ENCODE measurements at regions not wholly inside any gene's neighbourhood (a gene's known extent, or its start where the extent isn't known, plus 50 kb on each side); places are given as distances from the start of the nearest gene placed in this dataset.
"Not testable (repeated sequence)": the region's sequence is repeated elsewhere in the genome, so short reads cannot be mapped to it uniquely, and the experiment has no call there.

- no peak for DNase-seq (ENCODE audit: low spot score)
- intact Hi-C loops (cut with micrococcal nuclease) = no loop called here
- Mint-ChIP-seq H3K36me3 (ENCODE audit: low read depth) (no peaks in the 10 kb centered on the region), H3K4me3 (ENCODE audit: low read depth) (no peak overlapping the region), H3K9me3 (peaks cover 28% of the 10 kb centered on the region), H3K27ac (no peak overlapping the region), H3K4me1 (ENCODE audit: low read depth) (no peaks in the 10 kb centered on the region), H3K27me3 (ENCODE audit: low read depth) (no peaks in the 10 kb centered on the region)
Measured at GRCh38 chr14:48275301-48275700, 599.9 kb upstream of the MDGA2 start.

- Mint-ChIP-seq H3K36me3 (ENCODE audit: low read depth) (no peaks in the 10 kb centered on the region), H3K4me1 (ENCODE audit: low read depth) (no peaks in the 10 kb centered on the region), H3K4me3 (ENCODE audit: low read depth) (no peak overlapping the region), H3K27ac (no peak overlapping the region), H3K27me3 (ENCODE audit: low read depth) (no peaks in the 10 kb centered on the region), H3K9me3 (peaks cover 28% of the 10 kb centered on the region)
- intact Hi-C loops (cut with micrococcal nuclease) = no loop called here
- DNase-seq (ENCODE audit: low spot score) = no peak
Measured at GRCh38 chr14:48274826-48275225, 599.4 kb upstream of the MDGA2 start.

- H3K27ac Mint-ChIP-seq; DNase-seq (ENCODE audit: low spot score); H3K4me1 Mint-ChIP-seq (ENCODE audit: low read depth); H3K27me3 Mint-ChIP-seq (ENCODE audit: low read depth); H3K36me3 Mint-ChIP-seq (ENCODE audit: low read depth); intact Hi-C loops (cut with micrococcal nuclease); H3K4me3 Mint-ChIP-seq (ENCODE audit: low read depth): not testable (repeated sequence)
- H3K9me3 Mint-ChIP-seq = peaks cover 22% of the 10 kb centered on the region
Measured at GRCh38 chr14:48267926-48268325, 592.5 kb upstream of the MDGA2 start.

GRCh38 chr14:48266201-48266600 is 590.8 kb upstream of the MDGA2 start:
- peaks cover 28% of the 10 kb centered on the region for H3K9me3 Mint-ChIP-seq
- H3K27ac Mint-ChIP-seq; H3K27me3 Mint-ChIP-seq (ENCODE audit: low read depth); H3K4me3 Mint-ChIP-seq (ENCODE audit: low read depth); intact Hi-C loops (cut with micrococcal nuclease); H3K36me3 Mint-ChIP-seq (ENCODE audit: low read depth); H3K4me1 Mint-ChIP-seq (ENCODE audit: low read depth); DNase-seq (ENCODE audit: low spot score): not testable (repeated sequence)

GRCh38 chr14:48261436-48261835 is 586.0 kb upstream of the MDGA2 start:
- no peak overlapping the region for H3K4me3 Mint-ChIP-seq (ENCODE audit: low read depth)
- intact Hi-C loops (cut with micrococcal nuclease) = no loop called here
- no peak overlapping the region for H3K27ac Mint-ChIP-seq
- no peaks in the 10 kb centered on the region for H3K4me1 Mint-ChIP-seq (ENCODE audit: low read depth)
- no peaks in the 10 kb centered on the region for H3K27me3 Mint-ChIP-seq (ENCODE audit: low read depth)
- peaks cover 40% of the 10 kb centered on the region for H3K9me3 Mint-ChIP-seq
- DNase-seq (ENCODE audit: low spot score) = no peak
- H3K36me3 Mint-ChIP-seq (ENCODE audit: low read depth) = no peaks in the 10 kb centered on the region

- intact Hi-C loops (cut with micrococcal nuclease); H3K27me3 Mint-ChIP-seq (ENCODE audit: low read depth); H3K36me3 Mint-ChIP-seq (ENCODE audit: low read depth); H3K4me1 Mint-ChIP-seq (ENCODE audit: low read depth); DNase-seq (ENCODE audit: low spot score); H3K4me3 Mint-ChIP-seq (ENCODE audit: low read depth); H3K27ac Mint-ChIP-seq: not testable (repeated sequence)
- peaks cover 33% of the 10 kb centered on the region for H3K9me3 Mint-ChIP-seq
Measured at GRCh38 chr14:48260394-48261295, 585.2 kb upstream of the MDGA2 start.

- H3K27me3 Mint-ChIP-seq (ENCODE audit: low read depth); H3K27ac Mint-ChIP-seq; intact Hi-C loops (cut with micrococcal nuclease); DNase-seq (ENCODE audit: low spot score); H3K4me3 Mint-ChIP-seq (ENCODE audit: low read depth); H3K4me1 Mint-ChIP-seq (ENCODE audit: low read depth); H3K36me3 Mint-ChIP-seq (ENCODE audit: low read depth): not testable (repeated sequence)
- peaks cover 33% of the 10 kb centered on the region for H3K9me3 Mint-ChIP-seq
Measured at GRCh38 chr14:48259876-48260275, 584.5 kb upstream of the MDGA2 start.

GRCh38 chr14:48259232-48259631 is 583.8 kb upstream of the MDGA2 start:
- H3K27me3 Mint-ChIP-seq (ENCODE audit: low read depth); H3K27ac Mint-ChIP-seq; H3K4me3 Mint-ChIP-seq (ENCODE audit: low read depth); H3K36me3 Mint-ChIP-seq (ENCODE audit: low read depth); DNase-seq (ENCODE audit: low spot score); H3K4me1 Mint-ChIP-seq (ENCODE audit: low read depth); intact Hi-C loops (cut with micrococcal nuclease): not testable (repeated sequence)
- peaks cover 36% of the 10 kb centered on the region for H3K9me3 Mint-ChIP-seq

GRCh38 chr14:48258703-48259102 is 583.3 kb upstream of the MDGA2 start:
- not testable (repeated sequence) for H3K4me1 Mint-ChIP-seq (ENCODE audit: low read depth); H3K36me3 Mint-ChIP-seq (ENCODE audit: low read depth)

GRCh38 chr14:48253020-48253419 is 577.6 kb upstream of the MDGA2 start:
- Mint-ChIP-seq H3K4me3 (ENCODE audit: low read depth) (no peak overlapping the region), H3K4me1 (ENCODE audit: low read depth) (no peaks in the 10 kb centered on the region), H3K9me3 (peaks cover 8% of the 10 kb centered on the region), H3K36me3 (ENCODE audit: low read depth) (no peaks in the 10 kb centered on the region), H3K27me3 (ENCODE audit: low read depth) (no peaks in the 10 kb centered on the region), H3K27ac (no peak overlapping the region)
- intact Hi-C loops (cut with micrococcal nuclease) = no loop called here
- no peak for DNase-seq (ENCODE audit: low spot score)

More at GRCh38 chr14:48258703-48259102, 583.3 kb upstream of the MDGA2 start:
- intact Hi-C loops (cut with micrococcal nuclease); H3K27ac Mint-ChIP-seq; H3K27me3 Mint-ChIP-seq (ENCODE audit: low read depth); DNase-seq (ENCODE audit: low spot score); H3K4me3 Mint-ChIP-seq (ENCODE audit: low read depth): not testable (repeated sequence)
- H3K9me3 Mint-ChIP-seq = peaks cover 40% of the 10 kb centered on the region

GRCh38 chr14:48251290-48251689 is 575.9 kb upstream of the MDGA2 start:
- intact Hi-C loops (cut with micrococcal nuclease) = no loop called here
- no peaks in the 10 kb centered on the region for H3K4me1 Mint-ChIP-seq (ENCODE audit: low read depth)
- no peak for DNase-seq (ENCODE audit: low spot score)
- H3K36me3 Mint-ChIP-seq (ENCODE audit: low read depth) = no peaks in the 10 kb centered on the region
- no peak overlapping the region for H3K27ac Mint-ChIP-seq
- H3K27me3 Mint-ChIP-seq (ENCODE audit: low read depth) = no peaks in the 10 kb centered on the region
- peaks cover 8% of the 10 kb centered on the region for H3K9me3 Mint-ChIP-seq
- H3K4me3 Mint-ChIP-seq (ENCODE audit: low read depth) = no peak overlapping the region

- no peak for DNase-seq (ENCODE audit: low spot score)
- H3K4me1 Mint-ChIP-seq (ENCODE audit: low read depth) = no peaks in the 10 kb centered on the region
- no peak overlapping the region for H3K4me3 Mint-ChIP-seq (ENCODE audit: low read depth)
- intact Hi-C loops (cut with micrococcal nuclease) = no loop called here
- H3K27me3 Mint-ChIP-seq (ENCODE audit: low read depth) = no peaks in the 10 kb centered on the region
- no peaks in the 10 kb centered on the region for H3K36me3 Mint-ChIP-seq (ENCODE audit: low read depth)
- H3K9me3 Mint-ChIP-seq = peaks cover 8% of the 10 kb centered on the region
- H3K27ac Mint-ChIP-seq = no peak overlapping the region
Measured at GRCh38 chr14:48250575-48250974, 575.2 kb upstream of the MDGA2 start.

- Mint-ChIP-seq H3K9me3 (peaks cover 8% of the 10 kb centered on the region), H3K27me3 (ENCODE audit: low read depth) (no peaks in the 10 kb centered on the region), H3K27ac (no peak overlapping the region), H3K4me1 (ENCODE audit: low read depth) (no peaks in the 10 kb centered on the region), H3K4me3 (ENCODE audit: low read depth) (no peak overlapping the region), H3K36me3 (ENCODE audit: low read depth) (no peaks in the 10 kb centered on the region)
- no peak for DNase-seq (ENCODE audit: low spot score)
- intact Hi-C loops (cut with micrococcal nuclease) = no loop called here
Measured at GRCh38 chr14:48247977-48248376, 572.6 kb upstream of the MDGA2 start.
